ENCODE measurements at regions not wholly inside any gene's neighbourhood (a gene's known extent, or its start where the extent isn't known, plus 50 kb on each side); places are given as distances from the start of the nearest gene placed in this dataset.

GRCh38 chr5:54621048-54621447 lies 103.5 kb downstream of the SNX18 start:
- DNase-seq (ENCODE audit: extremely low read depth, low read depth) = no peak
- no peak for TF ChIP-seq CTCF (IDR thresholded peaks at IDR 0.05; ENCODE audit: low read depth, low read length)

GRCh38 chr5:54620141-54620933 lies 102.8 kb downstream of the SNX18 start:
- no peak for DNase-seq (ENCODE audit: extremely low read depth, low read depth)
- no peak for TF ChIP-seq CTCF (IDR thresholded peaks at IDR 0.05; ENCODE audit: low read depth, low read length)

- no peak for DNase-seq (ENCODE audit: extremely low read depth, low read depth)
- TF ChIP-seq CTCF (IDR thresholded peaks at IDR 0.05; ENCODE audit: low read depth, low read length) = no peak
Observed at GRCh38 chr5:54619731-54620130, 102.2 kb downstream of the SNX18 start.

- DNase-seq (ENCODE audit: extremely low read depth, low read depth) = no peak
- no peak for TF ChIP-seq CTCF (IDR thresholded peaks at IDR 0.05; ENCODE audit: low read depth, low read length)
Observed at GRCh38 chr5:54616518-54617220, 99.1 kb downstream of the SNX18 start.

DNA sequence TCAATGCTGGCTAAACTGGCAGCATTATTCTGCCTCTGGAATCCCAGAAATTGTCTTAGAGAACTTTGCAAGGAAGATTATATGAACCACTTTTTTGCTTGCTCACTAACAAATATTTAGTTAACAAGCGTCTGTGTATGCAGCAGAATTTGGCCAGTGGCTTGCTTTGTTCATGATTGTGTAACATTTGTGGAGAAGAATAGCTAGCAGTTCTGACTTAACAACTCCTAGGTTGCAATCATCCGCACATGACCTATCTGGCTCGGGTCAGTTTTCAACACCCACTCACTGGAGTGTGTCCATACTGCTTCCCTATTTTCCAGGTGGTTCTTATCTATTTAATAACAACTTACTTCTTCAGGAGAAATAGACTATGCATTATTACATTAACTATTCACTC lies 98.5 kb downstream of the SNX18 start:
- DNase-seq (ENCODE audit: extremely low read depth, low read depth) = peak; percentile 89
- no peak for TF ChIP-seq CTCF (IDR thresholded peaks at IDR 0.05; ENCODE audit: low read depth, low read length)

- no peak for TF ChIP-seq CTCF (IDR thresholded peaks at IDR 0.05; ENCODE audit: low read depth, low read length)
- no peak for DNase-seq (ENCODE audit: extremely low read depth, low read depth)
Observed at GRCh38 chr5:54615381-54615780, 97.8 kb downstream of the SNX18 start.

GRCh38 chr5:54612711-54613110 lies 95.2 kb downstream of the SNX18 start:
- no peak for TF ChIP-seq CTCF (IDR thresholded peaks at IDR 0.05; ENCODE audit: low read depth, low read length)
- no peak for DNase-seq (ENCODE audit: extremely low read depth, low read depth)
